MCF 10A (cell line): ENCODE measurements at regions not wholly inside any gene's neighbourhood (a gene's known extent, or its start where the extent isn't known, plus 50 kb on each side); places are given as distances from the start of the nearest gene placed in this dataset.

ENCODE experiments used
- BruUV-seq: library from RNA; stranded (reverse); fragments of 400-500 nt; replicated peaks from 2 replicates; lab custom pipeline; 2021; lab: Mats Ljungman, UMichigan
- CTCF ChIA-PET: fragments of 300-600 bp; sonication (Branson Sonifier 250); formaldehyde crosslinking; extraction: SDS; loops from one replicate; lab custom pipeline; 2021; ENCODE audit warnings: antibody characterized with exemption, inconsistent platforms; lab: Yijun Ruan, JAX
- POLR2A ChIA-PET: fragments of 300-600, 350-650 bp; sonication (Branson Sonifier 250); formaldehyde crosslinking; extraction: SDS; loops from one replicate; lab custom pipeline; 2020; ENCODE audit warnings: antibody characterized with exemption, inconsistent platforms; lab: Yijun Ruan, JAX
- DNase-seq: peaks from one replicate; pipeline ENCODE4 v3.0.0-alpha.2; 2018; ENCODE audit not compliant: unreplicated experiment
- H3K27ac Mint-ChIP-seq: one replicate; pipeline ENCODE4 v1.8.0; 2022; ENCODE audit warnings: mild to moderate bottlenecking, low read depth, mixed read lengths; ENCODE audit not compliant: unreplicated experiment
- H3K27me3 Mint-ChIP-seq: one replicate; pipeline ENCODE4 v1.8.0; 2022; ENCODE audit warnings: mixed read lengths; ENCODE audit not compliant: insufficient read depth, unreplicated experiment
- H3K36me3 Mint-ChIP-seq: one replicate; pipeline ENCODE4 v1.8.0; 2022; ENCODE audit warnings: mild to moderate bottlenecking, moderate library complexity, mixed read lengths; ENCODE audit not compliant: insufficient read depth, unreplicated experiment
- H3K4me1 Mint-ChIP-seq: one replicate; pipeline ENCODE4 v1.8.0; 2022; ENCODE audit warnings: mixed read lengths; ENCODE audit not compliant: insufficient read depth, unreplicated experiment
- H3K4me3 Mint-ChIP-seq: one replicate; pipeline ENCODE4 v1.8.0; 2022; ENCODE audit warnings: mild to moderate bottlenecking, moderate library complexity, mixed read lengths; ENCODE audit not compliant: unreplicated experiment
- H3K9me3 Mint-ChIP-seq: one replicate; pipeline ENCODE4 v1.8.0; 2022; ENCODE audit warnings: mixed read lengths; ENCODE audit not compliant: unreplicated experiment
- CTCF ChIP-seq: fragments of 200-600 bp; IDR thresholded peaks from one replicate; pipeline ENCODE4 v1.8.0; 2022; ENCODE audit warnings: antibody characterized with exemption, mild to moderate bottlenecking; ENCODE audit not compliant: unreplicated experiment
- intact Hi-C: fragments of 100-400 bp; cut with micrococcal nuclease; formaldehyde crosslinking; loops from 2 replicates; pipeline ENCODE4 v1.14.1; 2022

- H3K36me3 Mint-ChIP-seq, result peaks cover 4% of the 10 kb centered on the region
- BruUV-seq, result no TSS peak
- H3K4me3 Mint-ChIP-seq, result no peak overlapping the region
- H3K27me3 Mint-ChIP-seq, result no peaks in the 10 kb centered on the region
- DNase-seq, result peak; percentile 80
- no peaks in the 10 kb centered on the region for H3K4me1 Mint-ChIP-seq
- POLR2A ChIA-PET, result interaction anchor here (0.9 to 1.6 kb wide), 4 partner anchors 12 to 949 kb away, joined by 3 to 4 read pairs (median 4); no protein-coding TSS in a partner anchor
- CTCF ChIA-PET, result interaction anchor here (0.5 to 4.4 kb wide), 55 partner anchors 7 to 1941 kb away, joined by 3 to 72 read pairs (median 4); no protein-coding TSS in a partner anchor
- H3K27ac Mint-ChIP-seq, result no peak overlapping the region
- peak; percentile 67 for TF ChIP-seq CTCF
- H3K9me3 Mint-ChIP-seq, result no peaks in the 10 kb centered on the region
- intact Hi-C loops, result loop anchor here (1.0 to 2.0 kb wide), 4 partner anchors 62 to 960 kb away; no protein-coding TSS in a partner anchor
These were observed 118.0 kb upstream of the WDFY3 start for GRCh38 chr4:85084371-85085094.

GRCh38 chr4:85086721-85087120 is 120.2 kb upstream of the WDFY3 start:
- intact Hi-C loops, result no loop called here
- BruUV-seq, result no TSS peak
- Mint-ChIP-seq H3K9me3 (no peaks in the 10 kb centered on the region), H3K4me3 (no peak overlapping the region), H3K4me1 (no peaks in the 10 kb centered on the region), H3K36me3 (peaks cover 4% of the 10 kb centered on the region), H3K27ac (no peak overlapping the region), H3K27me3 (no peaks in the 10 kb centered on the region)
- CTCF ChIA-PET, result interaction anchor here (0.5 to 4.4 kb wide), 3 partner anchors 9 to 661 kb away, joined by 3 to 72 read pairs (median 8); no protein-coding TSS in a partner anchor
- TF ChIP-seq CTCF, result no peak
- POLR2A ChIA-PET, result no interaction called here
- no peak for DNase-seq

GRCh38 chr4:85092536-85092935 is 126.0 kb upstream of the WDFY3 start:
- no peaks in the 10 kb centered on the region for H3K36me3 Mint-ChIP-seq
- CTCF ChIA-PET, result no interaction called here
- BruUV-seq, result no TSS peak
- no peak for TF ChIP-seq CTCF
- no peak overlapping the region for H3K27ac Mint-ChIP-seq
- POLR2A ChIA-PET, result no interaction called here
- H3K4me1 Mint-ChIP-seq, result no peaks in the 10 kb centered on the region
- DNase-seq, result no peak
- no peak overlapping the region for H3K4me3 Mint-ChIP-seq
- peaks cover 1% of the 10 kb centered on the region for H3K9me3 Mint-ChIP-seq
- intact Hi-C loops, result no loop called here
- H3K27me3 Mint-ChIP-seq, result no peaks in the 10 kb centered on the region

- no peaks in the 10 kb centered on the region for H3K36me3 Mint-ChIP-seq
- H3K27ac Mint-ChIP-seq, result no peak overlapping the region
- intact Hi-C loops, result no loop called here
- H3K9me3 Mint-ChIP-seq, result peaks cover 5% of the 10 kb centered on the region
- H3K27me3 Mint-ChIP-seq, result no peaks in the 10 kb centered on the region
- BruUV-seq, result no TSS peak
- ChIA-PET CTCF (interaction anchor here (0.6 kb wide), 1 partner anchor 265 kb away, joined by 3 read pairs; no protein-coding TSS in a partner anchor), POLR2A (no interaction called here)
- no peak for DNase-seq
- H3K4me1 Mint-ChIP-seq, result no peaks in the 10 kb centered on the region
- H3K4me3 Mint-ChIP-seq, result no peak overlapping the region
- no peak for TF ChIP-seq CTCF
These were observed 126.5 kb upstream of the WDFY3 start for GRCh38 chr4:85092943-85093342.
